ENCODE measurements at regions not wholly inside any gene's neighbourhood (a gene's known extent, or its start where the extent isn't known, plus 50 kb on each side); places are given as distances from the start of the nearest gene placed in this dataset.

- POLR2A ChIA-PET, result no interaction called here
- no peak overlapping the region for H3K4me3 ChIP-seq (ENCODE audit: low read length)
- H3K9me3 ChIP-seq (ENCODE audit: control insufficient read depth in 2 of 3, low read length in 3 of 3), result no peaks in the 10 kb centered on the region
- no peaks in the 10 kb centered on the region for H3K27me3 Mint-ChIP-seq
- CTCF ChIA-PET, result no interaction called here
- no peak overlapping the region for H3K27ac Mint-ChIP-seq
- no peaks in the 10 kb centered on the region for H3K4me1 Mint-ChIP-seq
- no peak overlapping the region for H3K27ac ChIP-seq (ENCODE audit: low read depth, low read length)
- no peaks in the 10 kb centered on the region for H3K36me3 Mint-ChIP-seq
- no peak for ATAC-seq
- H3K4me3 Mint-ChIP-seq, result no peak overlapping the region
- H3K9me3 Mint-ChIP-seq, result peaks cover 0 to 21% (median 3%) of the 10 kb centered on the region in 11 donors
- H3K36me3 ChIP-seq (ENCODE audit: control insufficient read depth in 2 of 3, insufficient read depth in 3 of 3, low read length in 3 of 3), result no peaks in the 10 kb centered on the region
- no peak for DNase-seq
- no peaks in the 10 kb centered on the region for H3K4me1 ChIP-seq (ENCODE audit: control insufficient read depth in 2 of 2, insufficient read depth in 2 of 2, low read length in 2 of 2)
- no peaks in the 10 kb centered on the region for H3K27me3 ChIP-seq (ENCODE audit: control insufficient read depth in 2 of 2, insufficient read depth in 2 of 2, low read length in 2 of 2)
- intact Hi-C loops (cut with micrococcal nuclease), result no loop called here
Measured at GRCh38 chr6:9468277-9468676, 946.6 kb downstream of the TFAP2A start.

- ATAC-seq (no peak), DNase-seq (no peak)
- Histone ChIP-seq H3K27ac (ENCODE audit: low read depth, low read length) (no peak overlapping the region), H3K27me3 (ENCODE audit: control insufficient read depth in 2 of 2, insufficient read depth in 2 of 2, low read length in 2 of 2) (no peaks in the 10 kb centered on the region), H3K9me3 (ENCODE audit: control insufficient read depth in 2 of 3, low read length in 3 of 3) (no peaks in the 10 kb centered on the region), H3K4me1 (ENCODE audit: control insufficient read depth in 2 of 2, insufficient read depth in 2 of 2, low read length in 2 of 2) (no peaks in the 10 kb centered on the region), H3K36me3 (ENCODE audit: control insufficient read depth in 2 of 3, insufficient read depth in 3 of 3, low read length in 3 of 3) (no peaks in the 10 kb centered on the region), H3K4me3 (ENCODE audit: low read length) (no peak overlapping the region)
- H3K4me1 Mint-ChIP-seq, result no peaks in the 10 kb centered on the region
- intact Hi-C loops (cut with micrococcal nuclease), result no loop called here
- no peaks in the 10 kb centered on the region for H3K27me3 Mint-ChIP-seq
- no peaks in the 10 kb centered on the region for H3K36me3 Mint-ChIP-seq
- peaks cover 0 to 21% (median 3%) of the 10 kb centered on the region in 11 donors for H3K9me3 Mint-ChIP-seq
- ChIA-PET POLR2A (no interaction called here), CTCF (no interaction called here)
- no peak overlapping the region for H3K4me3 Mint-ChIP-seq
- no peak overlapping the region for H3K27ac Mint-ChIP-seq
Measured at GRCh38 chr6:9467741-9468140, 947.1 kb downstream of the TFAP2A start.

GRCh38 chr6:9464583-9464982 is 950.3 kb downstream of the TFAP2A start:
- DNase-seq, result no peak
- Mint-ChIP-seq H3K36me3 (no peaks in the 10 kb centered on the region), H3K27ac (no peak overlapping the region), H3K4me1 (no peaks in the 10 kb centered on the region), H3K9me3 (peaks cover 0 to 14% (median 0%) of the 10 kb centered on the region in 11 donors), H3K27me3 (no peaks in the 10 kb centered on the region), H3K4me3 (no peak overlapping the region)
- no peaks in the 10 kb centered on the region for H3K9me3 ChIP-seq (ENCODE audit: control insufficient read depth in 2 of 3, low read length in 3 of 3)
- H3K27me3 ChIP-seq (ENCODE audit: control insufficient read depth in 2 of 2, insufficient read depth in 2 of 2, low read length in 2 of 2), result no peaks in the 10 kb centered on the region
- intact Hi-C loops (cut with micrococcal nuclease), result no loop called here
- H3K4me1 ChIP-seq (ENCODE audit: control insufficient read depth in 2 of 2, insufficient read depth in 2 of 2, low read length in 2 of 2), result no peaks in the 10 kb centered on the region
- H3K36me3 ChIP-seq (ENCODE audit: control insufficient read depth in 2 of 3, insufficient read depth in 3 of 3, low read length in 3 of 3), result no peaks in the 10 kb centered on the region
- H3K4me3 ChIP-seq (ENCODE audit: low read length), result no peak overlapping the region
- ChIA-PET POLR2A (no interaction called here), CTCF (no interaction called here)
- no peak overlapping the region for H3K27ac ChIP-seq (ENCODE audit: low read depth, low read length)
- no peak for ATAC-seq

- Mint-ChIP-seq H3K4me3 (no peak overlapping the region), H3K36me3 (no peaks in the 10 kb centered on the region), H3K9me3 (peaks cover 0 to 14% (median 0%) of the 10 kb centered on the region in 11 donors), H3K27ac (no peak overlapping the region), H3K4me1 (no peaks in the 10 kb centered on the region), H3K27me3 (no peaks in the 10 kb centered on the region)
- Histone ChIP-seq H3K9me3 (ENCODE audit: control insufficient read depth in 2 of 3, low read length in 3 of 3) (no peaks in the 10 kb centered on the region), H3K4me3 (ENCODE audit: low read length) (no peak overlapping the region), H3K36me3 (ENCODE audit: control insufficient read depth in 2 of 3, insufficient read depth in 3 of 3, low read length in 3 of 3) (no peaks in the 10 kb centered on the region), H3K27me3 (ENCODE audit: control insufficient read depth in 2 of 2, insufficient read depth in 2 of 2, low read length in 2 of 2) (no peaks in the 10 kb centered on the region), H3K4me1 (ENCODE audit: control insufficient read depth in 2 of 2, insufficient read depth in 2 of 2, low read length in 2 of 2) (no peaks in the 10 kb centered on the region), H3K27ac (ENCODE audit: low read depth, low read length) (no peak overlapping the region)
- no peak for ATAC-seq
- intact Hi-C loops (cut with micrococcal nuclease), result no loop called here
- DNase-seq, result no peak
- ChIA-PET CTCF (no interaction called here), POLR2A (no interaction called here)
Measured at GRCh38 chr6:9463311-9463710, 951.6 kb downstream of the TFAP2A start.

GRCh38 chr6:9461188-9461587 is 953.7 kb downstream of the TFAP2A start:
- Mint-ChIP-seq H3K9me3 (peaks cover 0 to 11% (median 0%) of the 10 kb centered on the region in 11 donors), H3K4me3 (no peak overlapping the region), H3K27me3 (no peaks in the 10 kb centered on the region), H3K4me1 (no peaks in the 10 kb centered on the region), H3K27ac (no peak overlapping the region), H3K36me3 (no peaks in the 10 kb centered on the region)
- Histone ChIP-seq H3K4me3 (ENCODE audit: low read length) (no peak overlapping the region), H3K9me3 (ENCODE audit: control insufficient read depth in 2 of 3, low read length in 3 of 3) (no peaks in the 10 kb centered on the region), H3K4me1 (ENCODE audit: control insufficient read depth in 2 of 2, insufficient read depth in 2 of 2, low read length in 2 of 2) (no peaks in the 10 kb centered on the region), H3K27ac (ENCODE audit: low read depth, low read length) (no peak overlapping the region), H3K36me3 (ENCODE audit: control insufficient read depth in 2 of 3, insufficient read depth in 3 of 3, low read length in 3 of 3) (no peaks in the 10 kb centered on the region), H3K27me3 (ENCODE audit: control insufficient read depth in 2 of 2, insufficient read depth in 2 of 2, low read length in 2 of 2) (no peaks in the 10 kb centered on the region)
- no peak for ATAC-seq
- ChIA-PET CTCF (no interaction called here), POLR2A (no interaction called here)
- intact Hi-C loops (cut with micrococcal nuclease), result no loop called here
- DNase-seq, result no peak

GRCh38 chr6:9458424-9458823 is 956.5 kb downstream of the TFAP2A start:
- Histone ChIP-seq H3K4me3 (ENCODE audit: low read length) (no peak overlapping the region), H3K27me3 (ENCODE audit: control insufficient read depth in 2 of 2, insufficient read depth in 2 of 2, low read length in 2 of 2) (no peaks in the 10 kb centered on the region), H3K9me3 (ENCODE audit: control insufficient read depth in 2 of 3, low read length in 3 of 3) (no peaks in the 10 kb centered on the region), H3K4me1 (ENCODE audit: control insufficient read depth in 2 of 2, insufficient read depth in 2 of 2, low read length in 2 of 2) (no peaks in the 10 kb centered on the region), H3K36me3 (ENCODE audit: control insufficient read depth in 2 of 3, insufficient read depth in 3 of 3, low read length in 3 of 3) (no peaks in the 10 kb centered on the region), H3K27ac (ENCODE audit: low read depth, low read length) (no peak overlapping the region)
- CTCF ChIA-PET, result no interaction called here
- intact Hi-C loops (cut with micrococcal nuclease), result no loop called here
- DNase-seq, result no peak
- H3K9me3 Mint-ChIP-seq, result peaks cover 0 to 7% (median 0%) of the 10 kb centered on the region in 11 donors
- no peak for ATAC-seq
- no peaks in the 10 kb centered on the region for H3K4me1 Mint-ChIP-seq
- H3K27ac Mint-ChIP-seq, result no peak overlapping the region
- H3K27me3 Mint-ChIP-seq, result no peaks in the 10 kb centered on the region
- POLR2A ChIA-PET, result no interaction called here
- H3K36me3 Mint-ChIP-seq, result no peaks in the 10 kb centered on the region
- H3K4me3 Mint-ChIP-seq, result no peak overlapping the region

GRCh38 chr6:9455864-9456658 is 958.8 kb downstream of the TFAP2A start:
- Mint-ChIP-seq H3K4me1 (no peaks in the 10 kb centered on the region), H3K9me3 (peaks cover 0 to 4% (median 0%) of the 10 kb centered on the region in 11 donors), H3K4me3 (no peak overlapping the region), H3K36me3 (no peaks in the 10 kb centered on the region), H3K27ac (no peak overlapping the region), H3K27me3 (no peaks in the 10 kb centered on the region)
- DNase-seq (no peak), ATAC-seq (no peak)
- CTCF ChIA-PET, result no interaction called here
- intact Hi-C loops (cut with micrococcal nuclease), result no loop called here
- Histone ChIP-seq H3K4me1 (ENCODE audit: control insufficient read depth in 2 of 2, insufficient read depth in 2 of 2, low read length in 2 of 2) (no peaks in the 10 kb centered on the region), H3K4me3 (ENCODE audit: low read length) (no peak overlapping the region), H3K27me3 (ENCODE audit: control insufficient read depth in 2 of 2, insufficient read depth in 2 of 2, low read length in 2 of 2) (no peaks in the 10 kb centered on the region), H3K36me3 (ENCODE audit: control insufficient read depth in 2 of 3, insufficient read depth in 3 of 3, low read length in 3 of 3) (no peaks in the 10 kb centered on the region), H3K9me3 (ENCODE audit: control insufficient read depth in 2 of 3, low read length in 3 of 3) (no peaks in the 10 kb centered on the region), H3K27ac (ENCODE audit: low read depth, low read length) (no peak overlapping the region)
- POLR2A ChIA-PET, result no interaction called here
